ENCODE measurements at regions not wholly inside any gene's neighbourhood (a gene's known extent, or its start where the extent isn't known, plus 50 kb on each side); places are given as distances from the start of the nearest gene placed in this dataset.
"Not testable (repeated sequence)": the region's sequence is repeated elsewhere in the genome, so short reads cannot be mapped to it uniquely, and the experiment has no call there.

- DNase-seq = peak; percentile 86
Measured at GRCh38 chrX:1009771-1010170, 202.7 kb downstream of the CRLF2 start.

GRCh38 chrX:1006156-1006730, 206.2 kb downstream of the CRLF2 start:
- DNase-seq = no peak

GRCh38 chrX:1002611-1003010, 209.8 kb downstream of the CRLF2 start:
- no peak for DNase-seq

DNA sequence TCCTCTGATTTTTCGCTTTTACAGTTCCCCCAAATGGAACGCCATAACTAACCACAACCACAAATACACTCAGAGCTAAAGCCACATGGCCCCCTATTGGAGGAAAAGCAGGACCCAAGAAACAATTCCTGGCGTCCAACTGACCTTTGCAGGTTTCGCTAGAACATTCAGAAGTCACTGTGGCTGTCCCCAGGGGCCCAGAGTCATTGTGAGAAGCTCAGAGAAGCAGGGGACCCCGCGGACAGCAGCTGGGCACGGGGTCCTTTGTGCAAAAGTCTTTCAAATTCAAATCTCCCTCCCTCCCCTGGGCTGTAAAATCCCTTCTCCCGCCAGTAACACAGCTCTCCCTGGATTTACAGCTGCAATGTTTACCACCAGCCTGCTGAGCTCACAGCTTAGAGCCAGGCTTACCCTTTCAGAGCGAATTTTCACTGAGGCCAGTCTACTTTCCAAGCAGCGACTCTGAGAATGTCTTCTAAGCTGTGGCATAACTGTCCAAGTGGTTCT, 214.8 kb downstream of the CRLF2 start:
- DNase-seq = peak; percentile 48

- no peak for DNase-seq
Measured at GRCh38 chrX:994780-995179, 217.7 kb downstream of the CRLF2 start.

- DNase-seq = peak; percentile 85
Measured at GRCh38 chrX:989959-990510, 222.4 kb downstream of the CRLF2 start.

GRCh38 chrX:988530-988929, 223.9 kb downstream of the CRLF2 start:
- DNase-seq = not testable (repeated sequence)

- no peak for DNase-seq
Measured at GRCh38 chrX:981791-982626, 230.4 kb downstream of the CRLF2 start.

DNA sequence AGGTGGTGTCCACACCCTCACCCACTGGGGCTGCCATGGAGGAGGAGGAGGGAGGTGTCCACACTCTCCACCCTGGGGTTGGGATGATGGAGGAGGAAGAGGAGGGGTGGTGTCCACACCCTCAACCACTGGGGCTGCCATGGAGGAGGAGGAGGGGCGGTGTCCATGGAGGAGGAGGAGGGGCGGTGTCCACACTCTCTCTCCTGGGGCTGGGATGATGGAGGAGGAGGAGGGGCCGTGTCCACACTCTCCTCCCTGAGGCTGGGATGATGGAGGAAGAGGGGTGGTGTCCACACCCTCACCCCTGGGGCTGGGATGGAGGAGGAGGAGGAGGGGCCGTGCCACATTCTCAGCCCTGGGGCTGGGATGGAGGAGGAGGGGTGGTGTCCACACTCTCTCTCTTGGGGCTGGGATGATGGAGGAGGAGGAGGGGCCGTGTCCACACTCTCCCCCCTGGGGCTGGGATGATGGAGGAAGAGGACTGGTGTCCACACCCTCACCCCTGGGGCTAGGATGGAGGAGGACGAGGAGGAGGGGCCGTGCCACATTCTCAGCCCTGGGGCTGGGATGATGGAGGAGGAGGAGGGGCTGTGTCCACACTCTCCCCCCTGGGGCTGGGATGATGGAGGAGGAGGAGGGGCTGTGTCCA, 231.7 kb downstream of the CRLF2 start:
- DNase-seq = no peak

- not testable (repeated sequence) for DNase-seq
Measured at GRCh38 chrX:979127-979526, 233.3 kb downstream of the CRLF2 start.

DNA sequence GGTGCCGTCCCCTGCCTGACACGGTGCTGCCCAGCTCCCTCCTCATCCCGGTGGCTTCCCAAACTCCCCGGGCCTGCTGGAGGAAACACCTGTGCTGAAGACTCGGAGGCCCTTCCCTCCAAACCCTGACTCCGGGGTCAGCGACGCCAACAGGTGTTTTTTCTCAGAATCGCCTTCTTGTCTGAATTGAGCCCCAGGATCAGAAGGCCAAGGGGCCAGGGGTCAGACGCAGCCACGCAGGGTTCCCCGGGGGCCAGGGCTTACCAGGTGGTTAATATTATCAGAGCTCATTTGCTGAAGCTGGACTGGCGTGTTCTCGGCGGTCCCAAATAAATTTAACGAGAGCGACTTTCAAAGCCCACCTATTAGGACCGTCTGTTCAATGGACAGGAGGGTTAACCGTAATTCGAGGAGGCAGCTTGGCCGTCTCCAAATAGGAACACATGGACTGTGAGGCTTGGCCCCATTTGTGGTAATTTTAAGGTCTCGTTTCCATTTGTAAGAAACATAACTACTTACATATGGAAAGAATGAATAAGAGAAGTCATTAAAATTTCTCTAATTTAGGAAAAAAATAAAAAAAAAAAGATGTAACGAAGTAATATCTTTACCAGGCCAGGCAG, 239.3 kb downstream of the CRLF2 start:
- DNase-seq = peak; percentile 41

- DNase-seq = peak; percentile 77
Measured at GRCh38 chrX:968148-968965, 244.1 kb downstream of the CRLF2 start.

- DNase-seq = no peak
Measured at GRCh38 chrX:966396-967070, 245.9 kb downstream of the CRLF2 start.

DNA sequence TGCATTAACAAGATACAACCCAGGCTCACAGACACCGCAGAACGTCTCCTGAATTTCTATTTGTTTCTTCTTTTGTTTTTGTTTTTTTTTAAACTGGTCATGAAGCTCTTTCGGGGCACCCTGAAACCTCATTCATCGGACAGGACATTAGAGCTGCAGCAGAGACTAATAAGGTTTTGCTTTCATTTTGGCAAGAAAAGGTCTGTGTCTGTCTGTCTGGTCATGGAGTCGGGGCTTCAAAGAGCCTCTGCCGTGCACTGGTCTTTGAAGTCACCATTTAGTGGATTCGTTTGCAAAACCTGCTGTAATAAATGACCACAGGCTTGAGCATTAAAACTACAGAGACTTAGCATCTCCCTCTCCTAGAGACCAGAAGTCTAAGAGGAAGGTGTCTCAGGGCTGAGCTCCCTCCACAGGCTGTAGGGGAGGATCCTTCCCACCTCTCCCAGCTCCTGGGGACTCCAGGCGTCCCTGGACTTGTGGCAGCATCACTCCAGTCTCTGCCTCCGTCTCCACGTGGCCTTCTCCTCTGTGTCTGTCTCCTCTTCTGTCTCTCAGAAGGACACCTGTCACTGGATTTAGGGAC, 247.5 kb downstream of the CRLF2 start:
- no peak for DNase-seq

DNA sequence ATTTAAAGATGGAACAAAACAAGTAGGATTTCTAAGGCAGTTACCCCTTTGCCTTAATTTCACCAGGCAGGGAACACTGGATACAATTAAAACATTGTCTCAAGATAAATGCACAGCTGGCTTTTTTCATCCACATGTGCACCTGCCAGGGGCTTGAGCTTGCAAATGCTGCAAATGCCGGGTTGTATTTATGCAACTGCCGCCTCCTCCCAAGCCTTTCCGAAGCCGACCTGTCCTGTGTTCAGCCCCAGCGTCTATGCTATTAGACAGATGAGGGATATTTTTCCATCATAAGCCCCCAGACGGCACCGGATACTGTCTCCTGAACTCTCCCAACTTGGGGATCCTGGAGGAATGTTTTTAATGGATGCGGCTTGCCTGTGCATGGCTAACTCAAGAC, 251.6 kb downstream of the CRLF2 start:
- DNase-seq = no peak

DNA sequence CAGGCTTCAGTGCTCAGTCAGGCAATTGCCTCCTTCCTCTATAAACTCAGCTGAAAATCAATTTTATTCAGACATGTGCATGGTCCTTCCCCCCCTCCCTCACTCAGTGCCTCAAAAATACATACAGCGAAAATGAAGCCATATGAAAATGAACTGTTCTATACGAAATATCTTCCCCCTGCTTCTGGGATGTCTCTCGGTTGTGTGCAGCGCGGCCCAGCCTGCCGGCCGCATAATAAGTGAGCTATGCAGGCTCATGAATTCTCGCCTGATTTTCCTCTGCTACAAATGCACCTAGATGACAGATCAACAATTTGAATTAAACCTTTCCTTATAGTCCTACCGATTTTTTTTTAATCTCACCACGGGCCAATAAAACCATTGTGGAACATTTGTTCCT, 252.9 kb downstream of the CRLF2 start:
- DNase-seq = no peak

- DNase-seq = not testable (repeated sequence)
Measured at GRCh38 chrX:955168-955781, 257.2 kb downstream of the CRLF2 start.

DNA sequence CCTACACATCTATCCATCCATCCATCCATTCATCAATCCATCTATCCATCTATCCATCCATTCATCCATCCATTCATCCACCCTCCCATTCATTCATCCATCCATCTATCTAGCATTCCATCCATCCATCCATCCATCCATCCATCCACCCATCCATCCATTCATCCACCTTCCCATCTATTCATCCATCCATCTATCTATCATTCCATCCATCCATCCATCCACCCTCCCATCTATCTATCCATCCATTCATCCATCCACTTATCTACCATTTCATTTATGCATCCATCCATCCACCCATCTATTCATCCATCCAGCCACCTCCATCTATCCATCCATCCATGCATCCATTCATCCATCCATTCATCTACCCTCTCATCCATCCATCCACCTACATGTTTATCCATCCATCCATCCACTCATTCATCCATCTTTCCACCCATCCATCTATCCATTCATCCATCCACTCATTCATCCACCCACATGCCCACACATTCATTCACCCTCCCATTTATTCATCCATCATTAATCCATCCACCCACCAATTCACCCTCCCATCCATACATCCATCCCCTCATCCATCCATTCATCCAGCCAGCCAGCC, 258.5 kb downstream of the CRLF2 start:
- DNase-seq = no peak

DNA sequence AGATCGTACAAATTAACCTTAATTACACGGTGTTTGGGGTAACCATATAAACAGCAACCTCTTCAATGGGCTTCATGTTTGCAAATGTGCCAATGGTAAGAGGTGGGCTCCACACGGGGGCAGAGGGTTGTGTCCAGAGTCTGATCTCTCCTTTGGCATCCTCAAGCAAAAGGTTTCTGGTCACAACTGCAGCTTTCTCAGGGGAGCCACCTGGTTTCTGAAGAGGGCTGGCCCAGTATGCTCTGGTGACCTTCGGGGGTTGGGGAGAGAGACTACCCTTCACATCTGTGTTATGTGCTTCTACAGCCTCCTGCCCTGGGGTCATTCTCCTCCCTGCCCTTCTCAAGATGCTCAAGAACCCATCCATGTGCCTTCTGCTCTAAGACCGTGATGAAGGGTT, 259.6 kb downstream of the CRLF2 start:
- DNase-seq = no peak

GRCh38 chrX:947262-947661, 265.2 kb downstream of the CRLF2 start:
- DNase-seq = not testable (repeated sequence)

Measured in eye (tissue), 1 donor.